Spleen (tissue), 11 donors: ENCODE measurements at regions not wholly inside any gene's neighbourhood (a gene's known extent, or its start where the extent isn't known, plus 50 kb on each side); places are given as distances from the start of the nearest gene placed in this dataset.

Source experiments
- DNase-seq: peaks from one replicate; pipeline ENCODE4 v3.0.0-alpha.2; 2020
- H3K27ac ChIP-seq, 8 donors: fragments of 200-600 bp; sonication (generic) in 7 of 8; 1 replicate in 4 of 8; 2 replicates in 4 of 8; pipeline versions ENCODE4 v1.5.0 to v1.8.0; 2016 to 2021; ENCODE audit warnings: inconsistent platforms in 4 of 8, mild to moderate bottlenecking in 4 of 8, moderate library complexity in 1 of 8
- H3K27me3 ChIP-seq, 7 donors: fragments of 200-600 bp; sonication (generic) in 6 of 7; replicated peaks in 1 of 7; 1 replicate in 4 of 7; 2 replicates in 3 of 7; pipeline versions ENCODE4 v1.5.0 to v1.8.0; 2016 to 2021; ENCODE audit warnings: inconsistent platforms in 3 of 7, mild to moderate bottlenecking in 1 of 7
- H3K36me3 ChIP-seq, 6 donors: fragments of 200-600 bp; sonication (generic) in 5 of 6; 1 replicate in 4 of 6; 2 replicates in 2 of 6; pipeline versions ENCODE4 v1.5.0 to v1.8.0; 2016 to 2021; ENCODE audit warnings: inconsistent platforms in 2 of 6
- H3K4me1 ChIP-seq, 6 donors: fragments of 200-600 bp; sonication (generic) in 5 of 6; 1 replicate in 3 of 6; 2 replicates in 3 of 6; pipeline versions ENCODE4 v1.5.0 to v1.8.0; 2016 to 2021; ENCODE audit warnings: inconsistent platforms in 3 of 6
- H3K4me3 ChIP-seq, 8 donors: fragments of 200-600 bp; sonication (generic) in 7 of 8; 1 replicate in 4 of 8; 2 replicates in 4 of 8; pipeline versions ENCODE4 v1.5.0 to v1.8.0; 2016 to 2021; ENCODE audit warnings: inconsistent platforms in 4 of 8, mild to moderate bottlenecking in 4 of 8, moderate library complexity in 2 of 8
- H3K9me3 ChIP-seq, 8 donors: fragments of 200-600 bp; sonication (generic) in 7 of 8; 1 replicate in 4 of 8; 2 replicates in 4 of 8; pipeline versions ENCODE4 v1.5.0 to v1.8.0; 2016 to 2021; ENCODE audit warnings: inconsistent platforms in 4 of 8
- POLR2A ChIP-seq, 3 donors: fragments of 450-650 bp; IDR thresholded peaks; one replicate each; pipeline ENCODE4 v1.5.1; 2017; ENCODE audit warnings: antibody characterized with exemption in 3 of 3, mild to moderate bottlenecking in 1 of 3
- POLR2AphosphoS5 ChIP-seq, 3 donors: sonication (generic); formaldehyde crosslinking; IDR thresholded peaks; one replicate each; pipeline ENCODE4 v1.5.1; 2017; ENCODE audit warnings: antibody characterized with exemption in 3 of 3
- WGBS, 5 donors: extraction: QIAGEN DNeasy Blood & Tissue Kit in 3 of 5; methylation state at CpG; one replicate each; pipeline versions ENCODE4 v1.1.5 to v1.1.7; 2013 to 2018; 5-methylcytosine and 5-hydroxymethylcytosine counted together
- intact Hi-C: fragments of 100-400 bp; cut with DNase I; formaldehyde crosslinking; loops from one replicate; pipeline ENCODE4 v1.15.0; 2023; ENCODE audit warnings: low total_unique reads
- TF ChIP-seq, protein P1 (sequence below), 11 experiments: fragments of 200-600 bp in 7 of 11; fragments of 450-650 bp in 4 of 11; sonication (generic) in 4 of 11; IDR thresholded peaks in 8 of 11; conservative IDR thresholded peaks in 3 of 11; 1 replicate in 7 of 11; 2 replicates in 4 of 11; pipeline versions ENCODE4 v1.4.0 to v1.8.0; 2016 to 2021; ENCODE audit warnings: antibody characterized with exemption in 11 of 11, inconsistent platforms in 4 of 11, mild to moderate bottlenecking in 1 of 11
- donor health status: healthy with polysubstance abuse.
- donor health status: DM: no; HTN: no; CAD: no; lungs with moderate emphysema.
- donor health status: DM: no; HTN: no; CAD: no.
- donor health status: Bipolar disorder and iron deficiency.
- donor health status: healthy.
- donor health status: DM: no; HTN: no; CAD: no.
- donor health status: DM: yes; HTN: yes; CAD: no.

DNA sequence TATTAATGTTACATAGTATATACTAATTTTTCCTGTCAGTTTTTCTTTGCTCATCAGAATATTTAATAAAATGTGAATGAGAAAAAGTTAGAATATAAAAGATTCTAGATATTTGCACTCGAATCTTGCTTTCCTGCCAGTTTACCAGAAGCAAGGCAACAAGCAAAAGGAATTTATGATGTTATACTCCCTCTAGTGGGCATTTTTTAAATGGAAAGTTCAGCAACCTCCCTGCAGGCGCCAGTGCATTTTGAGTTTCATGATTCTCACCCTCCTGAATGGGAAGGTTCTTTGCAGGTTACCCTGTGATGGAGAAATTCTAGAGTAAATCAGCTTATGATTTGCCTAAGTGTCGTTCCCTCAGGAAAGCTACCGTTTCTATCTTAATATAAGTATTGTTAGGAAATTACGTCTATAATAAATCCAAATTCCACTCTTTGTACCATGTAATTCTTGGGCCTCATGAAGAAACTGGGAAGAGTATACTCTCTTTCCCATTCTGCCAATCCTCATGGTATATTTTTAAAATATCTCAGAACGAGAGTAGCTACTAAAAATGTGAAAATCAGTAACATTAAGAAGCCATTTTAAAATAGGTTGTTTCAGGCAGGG is 350.0 kb downstream of the CRPPA start:
- 23 to 30% (median 24%) methylated on average over 6 of the region's 6 CpGs for WGBS, 5 donors
- no peaks in the 10 kb centered on the region for H3K9me3 ChIP-seq

DNA sequence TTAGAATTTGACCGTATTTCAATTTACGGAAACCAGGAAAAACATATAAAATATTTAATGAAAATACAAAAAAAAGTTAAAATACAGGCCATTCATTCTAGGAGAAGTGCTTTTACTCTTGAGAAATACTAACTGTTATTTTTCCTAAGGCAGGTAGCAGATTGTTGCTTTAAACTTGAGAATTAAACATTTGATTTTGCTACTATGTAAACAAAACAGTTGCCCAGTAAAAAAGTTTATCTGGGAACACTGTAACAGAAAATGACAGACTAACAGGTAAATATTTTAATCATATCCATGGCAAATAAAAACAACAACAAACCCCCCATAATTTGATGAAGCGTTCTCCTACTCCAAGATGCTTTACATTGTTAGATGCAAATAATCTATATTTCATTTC is 350.5 kb downstream of the CRPPA start:
- DNase-seq, result no peak
- H3K27ac ChIP-seq, result no peak overlapping the region
- TF ChIP-seq POLR2A (IDR thresholded peaks at IDR 0.05) (no peak), POLR2AphosphoS5 (IDR thresholded peaks at IDR 0.05) (no peak)
- TF ChIP-seq, protein P1, sequence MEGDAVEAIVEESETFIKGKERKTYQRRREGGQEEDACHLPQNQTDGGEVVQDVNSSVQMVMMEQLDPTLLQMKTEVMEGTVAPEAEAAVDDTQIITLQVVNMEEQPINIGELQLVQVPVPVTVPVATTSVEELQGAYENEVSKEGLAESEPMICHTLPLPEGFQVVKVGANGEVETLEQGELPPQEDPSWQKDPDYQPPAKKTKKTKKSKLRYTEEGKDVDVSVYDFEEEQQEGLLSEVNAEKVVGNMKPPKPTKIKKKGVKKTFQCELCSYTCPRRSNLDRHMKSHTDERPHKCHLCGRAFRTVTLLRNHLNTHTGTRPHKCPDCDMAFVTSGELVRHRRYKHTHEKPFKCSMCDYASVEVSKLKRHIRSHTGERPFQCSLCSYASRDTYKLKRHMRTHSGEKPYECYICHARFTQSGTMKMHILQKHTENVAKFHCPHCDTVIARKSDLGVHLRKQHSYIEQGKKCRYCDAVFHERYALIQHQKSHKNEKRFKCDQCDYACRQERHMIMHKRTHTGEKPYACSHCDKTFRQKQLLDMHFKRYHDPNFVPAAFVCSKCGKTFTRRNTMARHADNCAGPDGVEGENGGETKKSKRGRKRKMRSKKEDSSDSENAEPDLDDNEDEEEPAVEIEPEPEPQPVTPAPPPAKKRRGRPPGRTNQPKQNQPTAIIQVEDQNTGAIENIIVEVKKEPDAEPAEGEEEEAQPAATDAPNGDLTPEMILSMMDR (IDR thresholded peaks at IDR 0.05 in 8 of 11, conservative IDR thresholded peaks at IDR 0.05 in 3 of 11), result no peak
- intact Hi-C loops, result loop anchor here (10.0 kb wide), 1 partner anchor 746 kb away; no protein-coding TSS in a partner anchor
- no peaks in the 10 kb centered on the region for H3K27me3 ChIP-seq
- 85 to 94% (median 90%) methylated on average over 3 of the region's 3 CpGs for WGBS, 5 donors
- peaks cover 0 to 7% (median 0%) of the 10 kb centered on the region in 6 donors for H3K4me1 ChIP-seq
- H3K9me3 ChIP-seq, result no peaks in the 10 kb centered on the region
- H3K36me3 ChIP-seq, result no peaks in the 10 kb centered on the region
- H3K4me3 ChIP-seq, result no peak overlapping the region

More for the DNA sequence above, 350.0 kb downstream of the CRPPA start:
- Histone ChIP-seq H3K36me3 (no peaks in the 10 kb centered on the region), H3K27me3 (no peaks in the 10 kb centered on the region), H3K4me3 (no peak overlapping the region), H3K4me1 (peaks cover 0 to 7% (median 0%) of the 10 kb centered on the region in 6 donors), H3K27ac (no peak overlapping the region)
- no peak for DNase-seq
- intact Hi-C loops, result loop anchor here (10.0 kb wide), 1 partner anchor 747 kb away; no protein-coding TSS in a partner anchor
- TF ChIP-seq, protein P1 (IDR thresholded peaks at IDR 0.05 in 8 of 11, conservative IDR thresholded peaks at IDR 0.05 in 3 of 11), result peak; percentile 36 to 80 (median 71)
- TF ChIP-seq POLR2A (IDR thresholded peaks at IDR 0.05), result no peak

DNA sequence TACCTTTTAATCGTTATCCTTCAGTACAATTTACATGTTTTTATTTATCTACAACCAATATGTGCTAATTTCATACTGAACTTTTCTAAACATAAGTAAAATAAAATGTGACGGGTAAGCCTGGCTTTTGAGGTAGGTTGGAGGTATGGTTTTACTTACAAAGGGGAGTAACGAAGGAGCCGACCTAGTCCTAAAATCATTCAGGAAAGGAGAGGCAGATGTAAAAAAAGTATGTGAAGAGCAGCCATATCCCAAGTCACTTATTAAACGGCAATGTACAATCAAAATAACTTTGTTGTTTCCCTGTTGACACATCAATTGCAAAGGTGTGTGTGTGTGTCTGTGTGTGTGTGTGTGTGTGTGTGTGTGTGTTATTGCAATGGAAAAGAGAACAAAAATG is 351.3 kb downstream of the CRPPA start:
- WGBS, 5 donors, result 80 to 89% (median 89%) methylated on average over 5 of the region's 5 CpGs
- Histone ChIP-seq H3K27ac (no peak overlapping the region), H3K4me3 (no peak overlapping the region), H3K4me1 (peaks cover 0 to 7% (median 0%) of the 10 kb centered on the region in 6 donors), H3K36me3 (no peaks in the 10 kb centered on the region), H3K9me3 (no peaks in the 10 kb centered on the region), H3K27me3 (no peaks in the 10 kb centered on the region)
- no peak for TF ChIP-seq POLR2A (IDR thresholded peaks at IDR 0.05)
- TF ChIP-seq, protein P1 (IDR thresholded peaks at IDR 0.05 in 8 of 11, conservative IDR thresholded peaks at IDR 0.05 in 3 of 11), result no peak
- TF ChIP-seq POLR2AphosphoS5 (IDR thresholded peaks at IDR 0.05), result no peak
- intact Hi-C loops, result loop anchor here (10.0 kb wide), 1 partner anchor 745 kb away; no protein-coding TSS in a partner anchor
- no peak for DNase-seq

DNA sequence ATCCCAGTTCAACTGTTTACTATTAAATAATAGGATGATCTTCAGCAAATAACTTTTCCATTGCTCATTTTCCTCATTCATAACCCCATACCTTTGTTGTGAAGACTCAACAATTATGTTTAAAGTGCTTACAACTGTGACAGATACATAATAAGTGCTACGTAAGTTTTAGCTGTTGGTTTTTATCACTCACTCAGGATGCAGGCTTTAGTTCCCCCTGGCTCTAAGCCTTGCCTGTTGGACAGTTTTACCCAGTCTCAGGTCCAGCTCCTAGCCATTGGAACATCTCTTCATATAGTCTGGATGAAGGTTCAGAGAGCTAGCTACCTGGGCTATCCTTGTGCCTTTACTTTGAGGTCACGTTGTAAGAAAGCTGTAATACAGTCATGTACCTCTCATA is 353.2 kb downstream of the CRPPA start:
- Histone ChIP-seq H3K27me3 (no peaks in the 10 kb centered on the region), H3K27ac (no peak overlapping the region), H3K4me3 (no peak overlapping the region), H3K4me1 (peaks cover 0 to 14% (median 1%) of the 10 kb centered on the region in 6 donors), H3K9me3 (no peaks in the 10 kb centered on the region), H3K36me3 (no peaks in the 10 kb centered on the region)
- 86 to 94% (median 91%) methylated on average over 2 of the region's 2 CpGs for WGBS, 5 donors
- TF ChIP-seq, protein P1 (IDR thresholded peaks at IDR 0.05 in 8 of 11, conservative IDR thresholded peaks at IDR 0.05 in 3 of 11), result no peak
- TF ChIP-seq POLR2AphosphoS5 (IDR thresholded peaks at IDR 0.05), result no peak
- DNase-seq, result no peak
- intact Hi-C loops, result no loop called here
